Midbrain (tissue), 1 donor: ENCODE measurements at regions not wholly inside any gene's neighbourhood (a gene's known extent, or its start where the extent isn't known, plus 50 kb on each side); places are given as distances from the start of the nearest gene placed in this dataset.
"Not testable (repeated sequence)": the region's sequence is repeated elsewhere in the genome, so short reads cannot be mapped to it uniquely, and the experiment has no call there.

Experiments used
- DNase-seq: peaks from one replicate; lab custom pipeline; 2025; lab: John Stamatoyannopoulos, UW

GRCh38 chr16:52729731-52730130, 182.8 kb upstream of the TOX3 start:
- no peak for DNase-seq

DNA sequence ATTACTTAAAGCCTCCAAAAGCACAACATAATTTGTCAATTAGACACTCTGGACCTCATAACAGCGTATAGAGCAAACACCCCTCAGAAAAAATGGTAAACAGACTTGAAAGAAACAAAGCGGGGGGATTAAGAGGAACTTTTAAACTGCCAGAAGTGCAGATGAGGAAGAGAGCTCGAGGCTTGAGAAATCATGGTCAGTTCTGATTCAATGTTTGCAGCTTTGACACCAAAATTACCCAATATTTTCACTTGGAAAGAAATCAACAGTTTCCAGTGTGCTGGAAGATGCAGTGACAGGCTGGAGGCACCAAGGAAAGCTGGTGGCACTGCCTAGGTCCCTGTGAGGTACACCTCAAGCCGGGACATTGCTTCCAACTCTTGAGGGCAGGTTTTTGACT, 180.9 kb upstream of the TOX3 start:
- DNase-seq, result no peak

GRCh38 chr16:52727441-52727840, 180.5 kb upstream of the TOX3 start:
- DNase-seq, result no peak

- no peak for DNase-seq
Measured at GRCh38 chr16:52725461-52725860, 178.5 kb upstream of the TOX3 start.

DNA sequence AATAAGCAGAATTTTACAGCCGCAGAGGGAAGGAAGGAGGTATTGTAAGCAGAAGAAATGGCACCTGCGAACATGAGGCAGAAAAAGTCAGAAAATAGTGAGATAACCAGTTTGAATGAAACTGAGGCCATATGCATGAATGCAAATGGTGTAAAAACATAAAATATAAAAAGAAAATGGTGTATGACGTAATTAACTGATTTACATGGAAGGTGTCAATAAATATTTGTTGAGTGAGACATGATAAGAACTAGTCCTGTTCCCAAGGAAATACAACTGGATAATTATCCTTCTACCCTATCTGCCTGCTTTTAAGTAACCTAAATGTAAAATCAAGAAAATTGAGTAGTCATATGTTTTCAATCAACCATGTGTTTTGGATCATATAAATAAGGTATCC, 178.1 kb upstream of the TOX3 start:
- DNase-seq, result no peak

DNA sequence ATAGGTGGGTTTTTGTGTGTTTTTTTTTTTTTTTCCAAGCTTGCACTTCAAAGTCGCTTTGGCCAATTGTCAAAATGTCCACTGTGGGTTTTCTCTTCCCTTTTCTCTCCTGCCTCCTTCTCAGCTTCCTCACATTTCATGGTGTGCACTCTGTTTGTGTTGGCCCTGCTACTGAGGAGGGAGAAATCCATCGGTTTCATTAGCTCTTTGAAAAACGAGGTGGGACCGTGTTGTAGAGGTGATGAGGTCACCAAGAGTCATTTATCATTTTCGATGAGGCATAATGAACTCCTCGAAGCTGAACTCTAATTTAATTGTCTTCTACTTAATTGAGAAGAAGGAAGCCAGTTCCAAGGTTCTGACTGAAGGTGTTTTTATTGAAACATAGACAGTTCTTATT, 174.4 kb upstream of the TOX3 start:
- no peak for DNase-seq

DNA sequence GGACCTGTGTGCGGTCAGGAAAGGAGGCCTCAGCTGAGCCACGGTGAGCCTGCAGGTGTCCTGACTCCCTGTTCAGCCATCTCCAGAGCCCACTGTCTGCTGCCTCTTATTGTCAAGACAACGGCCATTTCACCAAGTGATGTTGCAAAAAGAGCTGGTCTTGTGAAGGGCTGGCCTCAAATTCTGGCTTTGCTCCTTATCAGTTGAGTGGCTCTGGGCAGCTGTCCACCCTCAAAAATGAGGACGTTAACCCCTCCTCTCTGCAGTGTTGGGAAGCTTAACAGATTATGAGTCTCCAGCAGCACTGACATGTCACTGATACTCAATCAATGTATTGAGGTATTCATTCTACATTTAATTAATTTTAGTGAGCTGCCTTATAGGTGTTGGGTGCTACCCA, 171.1 kb upstream of the TOX3 start:
- no peak for DNase-seq

DNA sequence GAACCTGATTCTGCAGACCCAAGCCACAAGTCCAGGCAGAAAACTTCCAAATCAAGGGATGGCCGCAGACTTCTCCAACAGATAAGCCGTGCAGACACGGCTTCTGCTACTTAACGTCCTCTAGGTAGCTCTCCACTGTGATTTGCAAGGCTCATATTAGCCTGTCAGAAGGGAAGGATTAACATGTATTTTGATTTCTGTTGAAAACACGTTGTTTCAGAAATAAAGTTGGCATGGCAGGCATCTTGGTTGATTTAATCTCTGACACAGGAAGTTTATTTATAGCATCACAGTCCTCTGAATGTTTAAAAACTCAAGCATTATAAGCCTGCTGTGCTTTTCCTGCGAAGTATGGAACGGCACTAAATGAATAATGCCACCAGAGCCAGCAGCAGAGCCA, 166.8 kb upstream of the TOX3 start:
- DNase-seq, result no peak

DNA sequence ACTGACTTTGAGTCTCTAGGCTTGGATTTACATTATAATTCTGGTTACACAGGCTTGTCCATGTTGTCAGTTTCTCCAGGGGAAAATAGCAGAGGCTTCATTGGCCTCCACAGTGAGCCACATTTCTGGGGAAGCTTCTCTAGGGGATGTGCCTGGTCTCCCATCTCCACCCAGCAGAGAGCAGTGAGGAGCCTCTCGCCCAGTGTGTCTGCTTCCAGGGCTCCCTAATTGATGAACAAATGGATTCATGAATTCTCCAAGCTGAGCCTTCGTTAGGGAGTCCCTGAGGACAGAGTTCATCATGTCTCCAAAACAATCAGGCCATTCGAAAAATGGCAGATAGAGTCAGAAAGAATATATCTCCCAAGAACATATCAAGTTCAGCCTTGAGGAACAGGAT, 162.4 kb upstream of the TOX3 start:
- DNase-seq, result no peak

GRCh38 chr16:52708476-52708875, 161.5 kb upstream of the TOX3 start:
- DNase-seq, result no peak

DNA sequence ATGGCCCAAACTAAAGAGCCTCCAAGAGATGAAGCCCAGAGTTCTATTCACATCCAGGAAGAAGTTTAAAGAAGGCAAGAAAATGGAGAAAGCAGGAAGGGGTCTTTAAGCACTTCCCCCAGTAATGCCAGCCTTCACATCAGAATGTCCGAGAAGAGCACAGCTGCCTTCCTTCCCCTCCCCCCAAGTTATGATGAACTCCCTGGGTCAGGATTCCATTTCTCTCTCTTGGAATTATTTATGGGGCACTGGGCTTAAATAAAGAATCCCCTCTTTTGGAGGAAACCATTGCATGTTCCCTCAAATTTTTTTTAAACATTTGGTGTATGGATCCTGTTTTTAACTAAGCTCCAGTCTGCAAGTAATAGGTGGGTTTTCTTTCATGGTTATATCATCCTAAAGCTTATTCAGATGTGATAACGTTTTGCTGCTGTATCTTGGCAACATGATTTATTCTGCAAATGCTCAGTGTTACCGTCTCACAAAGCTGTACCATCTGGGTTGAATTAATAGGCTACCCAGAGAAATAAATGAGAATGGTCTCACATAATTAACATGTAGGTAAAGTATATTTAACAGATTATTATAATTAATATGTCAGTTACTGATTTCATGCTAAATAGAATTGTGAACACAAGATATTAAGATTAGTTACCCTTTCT, 160.9 kb upstream of the TOX3 start:
- no peak for DNase-seq

GRCh38 chr16:52705122-52705521, 158.2 kb upstream of the TOX3 start:
- no peak for DNase-seq

GRCh38 chr16:52697971-52698370, 151.0 kb upstream of the TOX3 start:
- DNase-seq, result no peak

- no peak for DNase-seq
Measured at GRCh38 chr16:52696126-52696525, 149.2 kb upstream of the TOX3 start.

DNA sequence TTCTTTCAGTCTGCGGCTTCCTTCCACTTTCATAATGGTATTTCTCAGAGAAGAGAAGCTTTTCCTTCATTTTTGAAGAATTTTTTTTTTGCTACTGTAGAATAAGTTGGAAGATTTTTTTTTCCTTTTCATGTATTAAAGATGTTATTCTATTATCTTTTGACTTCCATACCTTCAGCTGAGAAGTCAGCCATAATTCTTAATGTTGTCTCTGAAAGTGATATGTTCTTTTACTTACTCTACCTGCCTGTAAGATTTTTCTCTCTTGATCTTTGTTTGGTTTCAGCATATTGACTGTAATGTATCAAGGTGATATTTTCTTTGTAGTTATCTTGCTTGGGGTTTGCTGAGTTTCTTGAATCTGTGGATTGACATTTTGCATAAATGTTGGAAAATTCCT, 143.5 kb upstream of the TOX3 start:
- DNase-seq, result no peak

DNA sequence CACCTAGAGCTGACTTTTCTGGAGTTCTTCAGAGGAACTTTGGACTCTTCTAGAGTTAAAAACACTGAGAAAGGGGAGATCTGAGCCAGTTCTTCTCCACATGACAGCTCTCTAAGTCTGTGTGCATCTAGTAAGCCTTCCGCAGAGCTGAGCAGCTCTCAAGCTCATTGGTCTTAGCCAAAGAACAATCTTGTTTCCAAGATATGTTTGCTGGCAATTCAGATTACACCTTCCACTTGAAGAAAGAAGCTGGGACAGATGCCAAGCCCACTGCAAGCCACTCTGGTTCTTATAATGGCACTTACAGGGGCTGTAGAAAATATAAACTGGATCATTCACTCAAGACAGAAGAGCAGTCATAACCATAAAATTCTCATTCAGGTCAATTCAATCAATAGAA, 134.1 kb upstream of the TOX3 start:
- no peak for DNase-seq

GRCh38 chr16:52677501-52677900, 130.6 kb upstream of the TOX3 start:
- no peak for DNase-seq

DNA sequence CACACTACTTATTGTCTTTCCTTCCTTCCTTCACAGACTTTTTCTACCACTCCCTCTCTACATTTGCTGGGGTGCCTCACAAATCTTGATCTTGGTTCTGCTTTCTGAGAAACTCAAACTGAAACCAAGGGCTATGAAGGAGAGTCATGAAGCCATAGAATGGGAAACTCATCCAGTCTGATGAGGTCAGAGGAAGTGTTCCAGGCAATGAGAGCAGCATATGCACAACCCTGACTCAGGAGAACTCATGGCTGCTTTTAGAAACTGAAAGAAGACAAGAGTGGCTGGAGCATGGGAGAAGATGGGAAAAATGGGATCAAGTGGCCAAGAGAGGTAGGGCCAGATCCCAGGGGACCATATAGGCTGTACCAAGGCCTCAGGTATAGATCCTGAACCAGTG, 130.0 kb upstream of the TOX3 start:
- DNase-seq, result no peak

- no peak for DNase-seq
Measured at GRCh38 chr16:52671590-52671989, 124.6 kb upstream of the TOX3 start.

DNA sequence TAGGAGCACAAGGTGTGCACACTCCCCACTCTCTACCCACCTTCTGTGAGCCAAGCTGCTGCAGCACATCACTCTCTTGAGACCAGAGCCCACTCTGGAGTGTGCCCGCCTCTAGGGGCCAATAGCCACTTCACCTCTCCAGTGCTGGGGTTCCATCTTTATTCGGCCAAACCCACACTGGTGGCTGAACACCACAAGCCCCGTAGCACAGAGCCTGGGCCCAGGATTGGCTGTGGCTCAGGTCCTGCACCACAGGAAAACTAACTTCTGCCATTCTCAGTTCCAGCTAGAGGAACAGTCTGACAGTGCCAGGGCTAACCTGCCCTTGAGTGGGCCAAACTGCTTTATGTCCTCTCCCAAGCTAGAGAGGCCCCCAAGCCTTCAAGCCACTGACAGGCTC, 111.0 kb upstream of the TOX3 start:
- no peak for DNase-seq

- not testable (repeated sequence) for DNase-seq
Measured at GRCh38 chr16:52655916-52656315, 109.0 kb upstream of the TOX3 start.

GRCh38 chr16:52655156-52655555, 108.2 kb upstream of the TOX3 start:
- not testable (repeated sequence) for DNase-seq

DNA sequence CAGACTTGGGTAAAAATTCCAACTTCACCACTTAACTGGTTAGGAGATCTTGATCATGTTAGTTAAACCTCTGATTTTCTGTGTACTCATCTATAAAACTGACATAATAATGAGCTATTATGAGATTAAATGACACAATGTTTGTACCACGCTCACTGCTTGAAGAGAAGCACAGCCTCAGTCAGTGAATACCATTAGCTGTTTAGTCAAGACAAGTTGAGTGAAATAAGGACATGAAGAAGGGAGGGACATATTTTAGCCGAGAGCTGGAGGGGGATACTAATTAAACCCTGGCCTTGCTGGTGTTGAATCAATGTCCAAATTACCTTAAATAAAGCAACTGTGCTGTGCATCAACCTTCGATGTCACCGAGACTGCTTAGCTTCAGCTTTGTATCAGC, 105.1 kb upstream of the TOX3 start:
- DNase-seq, result no peak

DNA sequence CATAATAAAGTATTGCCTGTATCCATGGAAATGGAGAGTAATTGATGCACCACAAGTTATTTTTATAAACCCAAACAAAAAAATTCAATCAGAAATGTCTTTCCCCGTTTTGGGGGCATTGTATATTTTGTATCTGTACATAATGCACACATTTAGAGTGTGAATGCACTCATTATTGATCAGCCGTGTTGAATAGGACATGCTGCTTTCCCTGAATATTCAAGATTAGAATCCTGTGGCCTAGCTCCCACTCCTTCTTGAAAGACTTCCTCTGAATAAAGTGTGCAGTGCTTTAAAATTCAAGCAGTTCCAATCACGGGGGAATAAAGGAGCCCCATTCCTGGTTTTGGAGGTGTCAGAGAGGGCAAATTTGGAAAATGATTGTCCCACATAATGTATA, 103.8 kb upstream of the TOX3 start:
- no peak for DNase-seq

- DNase-seq, result no peak
Measured at GRCh38 chr16:52650318-52650717, 103.4 kb upstream of the TOX3 start.
